K562 (cell line): ENCODE measurements at regions not wholly inside any gene's neighbourhood (a gene's known extent, or its start where the extent isn't known, plus 50 kb on each side); places are given as distances from the start of the nearest gene placed in this dataset.

Experiments used
- BACH1 ChIP-seq: fragments of 200-800 bp; sonication (Bioruptor generic); IDR thresholded peaks from 2 replicates; pipeline ENCODE4 v1.6.1; 2016; ENCODE audit warnings: missing genetic modification characterization, missing compliant biosample characterization
- CBX8 ChIP-seq: fragments of 200-600 bp; sonication (generic); IDR thresholded peaks from 2 replicates; pipeline ENCODE4 v1.6.1; 2012; ENCODE audit warnings: borderline replicate concordance, mixed run types, low read depth, mild to moderate bottlenecking, moderate library complexity, mixed read lengths, low read length, control low read depth, inconsistent platforms; ENCODE audit not compliant: poor library complexity, severe bottlenecking; ENCODE audit errors: extremely low read depth
- FOXA1 ChIP-seq: fragments of 450-650 bp; IDR thresholded peaks from 2 replicates; pipeline ENCODE4 v1.6.1; 2016; ENCODE audit warnings: mild to moderate bottlenecking, borderline replicate concordance
- GABPA ChIP-seq: fragments of 200-800 bp; sonication (Bioruptor generic); conservative IDR thresholded peaks from 2 replicates; pipeline ENCODE4 v1.6.1; 2016; ENCODE audit warnings: low read depth, missing genetic modification characterization, missing compliant biosample characterization
- L3MBTL2 ChIP-seq: fragments of 450-650 bp; IDR thresholded peaks from 2 replicates; pipeline ENCODE4 v1.6.1; 2016; ENCODE audit warnings: mild to moderate bottlenecking, moderate library complexity
- SRF ChIP-seq, 2 experiments: fragments of 250-450, 450-650 bp in 1 of 2; sonication (Bioruptor Pico) in 1 of 2; sonication (generic) in 1 of 2; formaldehyde crosslinking; IDR thresholded peaks; 2 replicates each; pipeline versions ENCODE4 v1.5.0 to v1.5.1; 2020 to 2022; ENCODE audit warnings: mild to moderate bottlenecking in 1 of 2, missing genetic modification reagents in 1 of 2
- STAT5A ChIP-seq: IDR thresholded peaks from 2 replicates; pipeline ENCODE4 v1.6.1; 2012; ENCODE audit warnings: low read length, inconsistent platforms, borderline replicate concordance
- TOE1 ChIP-seq, 2 experiments: fragments of 450-650 bp in 1 of 2; sonication (generic) in 1 of 2; formaldehyde crosslinking in 1 of 2; IDR thresholded peaks; 2 replicates each; pipeline versions ENCODE4 v1.7.1 to v1.8.0; 2016 to 2022; ENCODE audit warnings: borderline replicate concordance in 2 of 2, mild to moderate bottlenecking in 2 of 2, antibody characterized with exemption in 1 of 2, inconsistent platforms in 1 of 2, low read depth in 1 of 2, missing genetic modification reagents in 1 of 2, moderate library complexity in 1 of 2
- ZNF232 ChIP-seq: sonication (generic); formaldehyde crosslinking; IDR thresholded peaks from 2 replicates; pipeline ENCODE4 v1.8.0; 2022; ENCODE audit warnings: mild to moderate bottlenecking, missing genetic modification reagents
- ZNF41 ChIP-seq: fragments of 250-450 bp; sonication (Bioruptor Pico); conservative IDR thresholded peaks from 2 replicates; pipeline ENCODE4 v1.4.0; 2020; ENCODE audit warnings: mild to moderate bottlenecking
- ZNF507 ChIP-seq: conservative IDR thresholded peaks from 2 replicates; pipeline ENCODE4 v1.6.1; 2017; ENCODE audit warnings: missing genetic modification characterization, missing compliant biosample characterization
- ZNF76 ChIP-seq: fragments of 250-450 bp; sonication (Bioruptor Pico); IDR thresholded peaks from 2 replicates; pipeline ENCODE4 v1.4.0; 2020; ENCODE audit warnings: mild to moderate bottlenecking, moderate library complexity, borderline replicate concordance
- TF ChIP-seq, protein P1 (sequence below), 2 experiments: fragments of 450-650 bp in 1 of 2; IDR thresholded peaks; 2 replicates each; pipeline ENCODE4 v1.6.1; 2011 to 2017; ENCODE audit warnings: low read depth in 2 of 2, antibody characterized with exemption in 1 of 2, borderline replicate concordance in 1 of 2, low read length in 1 of 2, mild to moderate bottlenecking in 1 of 2, mixed read lengths in 1 of 2; ENCODE audit not compliant: control insufficient read depth in 1 of 2
- TF ChIP-seq, protein P2 (sequence below): sonication (generic); formaldehyde crosslinking; IDR thresholded peaks from 2 replicates; pipeline ENCODE4 v1.8.1; 2023; ENCODE audit warnings: mild to moderate bottlenecking, missing genetic modification reagents, moderate library complexity
- TF ChIP-seq, protein P3 (sequence below): sonication (generic); formaldehyde crosslinking; IDR thresholded peaks from 2 replicates; pipeline ENCODE4 v1.8.0; 2023; ENCODE audit warnings: missing genetic modification reagents, mild to moderate bottlenecking, borderline replicate concordance

DNA sequence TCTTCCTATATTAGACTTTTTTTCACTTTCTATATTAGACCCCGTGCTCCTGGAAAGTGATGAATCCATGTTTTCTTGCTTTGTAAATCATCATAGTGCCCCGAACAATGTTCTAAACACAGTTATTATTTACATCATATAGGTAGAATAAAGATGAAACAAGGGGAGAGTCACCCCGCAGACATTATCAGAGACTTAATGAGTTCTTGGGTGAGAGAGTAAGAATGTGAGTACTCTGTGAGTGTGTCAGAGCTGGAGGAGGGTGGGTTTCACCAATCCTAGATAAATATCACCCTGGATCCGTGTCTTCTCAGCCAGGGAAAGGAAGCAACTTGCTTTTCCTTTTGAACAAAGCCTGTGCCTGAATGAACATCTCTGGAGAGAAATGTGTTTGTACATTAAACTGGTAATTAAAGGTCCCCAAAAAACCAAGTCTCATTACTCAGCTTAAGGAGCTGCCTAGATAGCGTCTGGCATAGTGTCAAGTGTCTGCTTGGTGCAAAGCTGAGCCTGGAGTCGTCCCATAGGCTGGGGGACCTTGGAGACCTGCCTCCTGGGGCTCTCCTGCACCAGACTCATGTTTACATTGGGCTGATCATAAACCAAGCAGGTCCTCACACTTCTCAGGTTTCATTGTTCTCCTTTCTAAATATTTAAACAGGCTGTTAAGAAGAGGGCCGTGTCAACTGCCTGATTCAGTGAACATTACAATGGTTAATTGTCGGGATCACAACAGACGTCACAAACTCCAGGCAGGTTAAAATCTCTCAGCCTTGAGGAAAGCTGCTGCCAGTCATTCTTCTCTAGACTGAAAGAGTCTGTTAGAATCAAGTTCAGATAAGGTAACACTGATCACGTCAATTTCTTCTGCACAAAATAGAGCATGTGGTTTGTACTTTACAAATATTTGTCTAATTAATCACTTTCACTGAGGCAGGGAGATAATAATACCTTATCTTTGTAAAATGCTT lies 179.7 kb upstream of the MYLIP start (continued):
- TF ChIP-seq, protein P1, sequence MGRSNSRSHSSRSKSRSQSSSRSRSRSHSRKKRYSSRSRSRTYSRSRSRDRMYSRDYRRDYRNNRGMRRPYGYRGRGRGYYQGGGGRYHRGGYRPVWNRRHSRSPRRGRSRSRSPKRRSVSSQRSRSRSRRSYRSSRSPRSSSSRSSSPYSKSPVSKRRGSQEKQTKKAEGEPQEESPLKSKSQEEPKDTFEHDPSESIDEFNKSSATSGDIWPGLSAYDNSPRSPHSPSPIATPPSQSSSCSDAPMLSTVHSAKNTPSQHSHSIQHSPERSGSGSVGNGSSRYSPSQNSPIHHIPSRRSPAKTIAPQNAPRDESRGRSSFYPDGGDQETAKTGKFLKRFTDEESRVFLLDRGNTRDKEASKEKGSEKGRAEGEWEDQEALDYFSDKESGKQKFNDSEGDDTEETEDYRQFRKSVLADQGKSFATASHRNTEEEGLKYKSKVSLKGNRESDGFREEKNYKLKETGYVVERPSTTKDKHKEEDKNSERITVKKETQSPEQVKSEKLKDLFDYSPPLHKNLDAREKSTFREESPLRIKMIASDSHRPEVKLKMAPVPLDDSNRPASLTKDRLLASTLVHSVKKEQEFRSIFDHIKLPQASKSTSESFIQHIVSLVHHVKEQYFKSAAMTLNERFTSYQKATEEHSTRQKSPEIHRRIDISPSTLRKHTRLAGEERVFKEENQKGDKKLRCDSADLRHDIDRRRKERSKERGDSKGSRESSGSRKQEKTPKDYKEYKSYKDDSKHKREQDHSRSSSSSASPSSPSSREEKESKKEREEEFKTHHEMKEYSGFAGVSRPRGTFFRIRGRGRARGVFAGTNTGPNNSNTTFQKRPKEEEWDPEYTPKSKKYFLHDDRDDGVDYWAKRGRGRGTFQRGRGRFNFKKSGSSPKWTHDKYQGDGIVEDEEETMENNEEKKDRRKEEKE (IDR thresholded peaks at IDR 0.05; ENCODE audit: borderline replicate concordance in 1 of 2, control insufficient read depth in 1 of 2, low read depth in 2 of 2, low read length in 1 of 2): no peak
- TF ChIP-seq L3MBTL2: peak; percentile 15; the same call in 1 of the 2 replicates
- no peak for TF ChIP-seq ZNF76
- no peak for TF ChIP-seq CBX8
- TF ChIP-seq, protein P2, sequence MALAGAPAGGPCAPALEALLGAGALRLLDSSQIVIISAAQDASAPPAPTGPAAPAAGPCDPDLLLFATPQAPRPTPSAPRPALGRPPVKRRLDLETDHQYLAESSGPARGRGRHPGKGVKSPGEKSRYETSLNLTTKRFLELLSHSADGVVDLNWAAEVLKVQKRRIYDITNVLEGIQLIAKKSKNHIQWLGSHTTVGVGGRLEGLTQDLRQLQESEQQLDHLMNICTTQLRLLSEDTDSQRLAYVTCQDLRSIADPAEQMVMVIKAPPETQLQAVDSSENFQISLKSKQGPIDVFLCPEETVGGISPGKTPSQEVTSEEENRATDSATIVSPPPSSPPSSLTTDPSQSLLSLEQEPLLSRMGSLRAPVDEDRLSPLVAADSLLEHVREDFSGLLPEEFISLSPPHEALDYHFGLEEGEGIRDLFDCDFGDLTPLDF (CRISPR knock-in tag): no peak
- no peak; the same call in 1 of the 2 replicates for TF ChIP-seq FOXA1
- no peak for TF ChIP-seq TOE1 (IDR thresholded peaks at IDR 0.05; ENCODE audit: borderline replicate concordance)
- no peak for TF ChIP-seq TOE1 (CRISPR knock-in tag; IDR thresholded peaks at IDR 0.05; ENCODE audit: borderline replicate concordance, low read depth)
- TF ChIP-seq ZNF507 (tag): no peak
- TF ChIP-seq STAT5A: no peak
- TF ChIP-seq GABPA: no peak
- TF ChIP-seq ZNF41: no peak
- no peak for TF ChIP-seq ZNF232 (CRISPR knock-in tag)
- TF ChIP-seq BACH1 (tag): no peak
- TF ChIP-seq, protein P3, sequence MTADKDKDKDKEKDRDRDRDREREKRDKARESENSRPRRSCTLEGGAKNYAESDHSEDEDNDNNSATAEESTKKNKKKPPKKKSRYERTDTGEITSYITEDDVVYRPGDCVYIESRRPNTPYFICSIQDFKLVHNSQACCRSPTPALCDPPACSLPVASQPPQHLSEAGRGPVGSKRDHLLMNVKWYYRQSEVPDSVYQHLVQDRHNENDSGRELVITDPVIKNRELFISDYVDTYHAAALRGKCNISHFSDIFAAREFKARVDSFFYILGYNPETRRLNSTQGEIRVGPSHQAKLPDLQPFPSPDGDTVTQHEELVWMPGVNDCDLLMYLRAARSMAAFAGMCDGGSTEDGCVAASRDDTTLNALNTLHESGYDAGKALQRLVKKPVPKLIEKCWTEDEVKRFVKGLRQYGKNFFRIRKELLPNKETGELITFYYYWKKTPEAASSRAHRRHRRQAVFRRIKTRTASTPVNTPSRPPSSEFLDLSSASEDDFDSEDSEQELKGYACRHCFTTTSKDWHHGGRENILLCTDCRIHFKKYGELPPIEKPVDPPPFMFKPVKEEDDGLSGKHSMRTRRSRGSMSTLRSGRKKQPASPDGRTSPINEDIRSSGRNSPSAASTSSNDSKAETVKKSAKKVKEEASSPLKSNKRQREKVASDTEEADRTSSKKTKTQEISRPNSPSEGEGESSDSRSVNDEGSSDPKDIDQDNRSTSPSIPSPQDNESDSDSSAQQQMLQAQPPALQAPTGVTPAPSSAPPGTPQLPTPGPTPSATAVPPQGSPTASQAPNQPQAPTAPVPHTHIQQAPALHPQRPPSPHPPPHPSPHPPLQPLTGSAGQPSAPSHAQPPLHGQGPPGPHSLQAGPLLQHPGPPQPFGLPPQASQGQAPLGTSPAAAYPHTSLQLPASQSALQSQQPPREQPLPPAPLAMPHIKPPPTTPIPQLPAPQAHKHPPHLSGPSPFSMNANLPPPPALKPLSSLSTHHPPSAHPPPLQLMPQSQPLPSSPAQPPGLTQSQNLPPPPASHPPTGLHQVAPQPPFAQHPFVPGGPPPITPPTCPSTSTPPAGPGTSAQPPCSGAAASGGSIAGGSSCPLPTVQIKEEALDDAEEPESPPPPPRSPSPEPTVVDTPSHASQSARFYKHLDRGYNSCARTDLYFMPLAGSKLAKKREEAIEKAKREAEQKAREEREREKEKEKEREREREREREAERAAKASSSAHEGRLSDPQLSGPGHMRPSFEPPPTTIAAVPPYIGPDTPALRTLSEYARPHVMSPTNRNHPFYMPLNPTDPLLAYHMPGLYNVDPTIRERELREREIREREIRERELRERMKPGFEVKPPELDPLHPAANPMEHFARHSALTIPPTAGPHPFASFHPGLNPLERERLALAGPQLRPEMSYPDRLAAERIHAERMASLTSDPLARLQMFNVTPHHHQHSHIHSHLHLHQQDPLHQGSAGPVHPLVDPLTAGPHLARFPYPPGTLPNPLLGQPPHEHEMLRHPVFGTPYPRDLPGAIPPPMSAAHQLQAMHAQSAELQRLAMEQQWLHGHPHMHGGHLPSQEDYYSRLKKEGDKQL (CRISPR knock-in tag): no peak
- TF ChIP-seq SRF (CRISPR knock-in tag; IDR thresholded peaks at IDR 0.05): no peak
